ENCODE measurements at regions not wholly inside any gene's neighbourhood (a gene's known extent, or its start where the extent isn't known, plus 50 kb on each side); places are given as distances from the start of the nearest gene placed in this dataset.

GRCh38 chr3:151935446-151935845 is 62.0 kb downstream of the SUCNR1 start:
- DNase-seq (ENCODE audit: low read depth in 1 of 2, low spot score in 1 of 2) = no peak
- in situ Hi-C loops (cut with HindIII; ENCODE audit: low pct_unique_long_range_greater_than_20kb, low sequenced_read_pairs) = no loop called here

GRCh38 chr3:151940481-151940880 is 67.0 kb downstream of the SUCNR1 start:
- no peak for DNase-seq (ENCODE audit: low read depth in 1 of 2, low spot score in 1 of 2)
- TF ChIP-seq JUND (IDR thresholded peaks at IDR 0.05; ENCODE audit: low read depth) = no peak
- in situ Hi-C loops (cut with HindIII; ENCODE audit: low pct_unique_long_range_greater_than_20kb, low sequenced_read_pairs) = no loop called here

More at GRCh38 chr3:151935446-151935845, 62.0 kb downstream of the SUCNR1 start:
- TF ChIP-seq JUND (IDR thresholded peaks at IDR 0.05; ENCODE audit: low read depth) = no peak

- in situ Hi-C loops (cut with HindIII; ENCODE audit: low pct_unique_long_range_greater_than_20kb, low sequenced_read_pairs) = no loop called here
- TF ChIP-seq JUND (IDR thresholded peaks at IDR 0.05; ENCODE audit: low read depth) = no peak
- peak in 1 of 2 experiments; percentile 25 for DNase-seq (ENCODE audit: low read depth in 1 of 2, low spot score in 1 of 2)
Observed at GRCh38 chr3:151943539-151943938, 70.1 kb downstream of the SUCNR1 start.

- no peak for TF ChIP-seq JUND (IDR thresholded peaks at IDR 0.05; ENCODE audit: low read depth)
- in situ Hi-C loops (cut with HindIII; ENCODE audit: low pct_unique_long_range_greater_than_20kb, low sequenced_read_pairs) = no loop called here
- no peak for DNase-seq (ENCODE audit: low read depth in 1 of 2, low spot score in 1 of 2)
Observed at GRCh38 chr3:151944356-151944755, 70.9 kb downstream of the SUCNR1 start.

- TF ChIP-seq JUND (IDR thresholded peaks at IDR 0.05; ENCODE audit: low read depth) = no peak
- in situ Hi-C loops (cut with HindIII; ENCODE audit: low pct_unique_long_range_greater_than_20kb, low sequenced_read_pairs) = no loop called here
- DNase-seq (ENCODE audit: low read depth in 1 of 2, low spot score in 1 of 2) = no peak
Observed at GRCh38 chr3:151946606-151947005, 73.2 kb downstream of the SUCNR1 start.

GRCh38 chr3:151949706-151950105 is 76.3 kb downstream of the SUCNR1 start:
- TF ChIP-seq JUND (IDR thresholded peaks at IDR 0.05; ENCODE audit: low read depth) = no peak
- in situ Hi-C loops (cut with HindIII; ENCODE audit: low pct_unique_long_range_greater_than_20kb, low sequenced_read_pairs) = no loop called here
- DNase-seq (ENCODE audit: low read depth in 1 of 2, low spot score in 1 of 2) = no peak

- no peak for DNase-seq (ENCODE audit: low read depth in 1 of 2, low spot score in 1 of 2)
- TF ChIP-seq JUND (IDR thresholded peaks at IDR 0.05; ENCODE audit: low read depth) = no peak
- in situ Hi-C loops (cut with HindIII; ENCODE audit: low pct_unique_long_range_greater_than_20kb, low sequenced_read_pairs) = no loop called here
Observed at GRCh38 chr3:151955356-151955755, 81.9 kb downstream of the SUCNR1 start.

- in situ Hi-C loops (cut with HindIII; ENCODE audit: low pct_unique_long_range_greater_than_20kb, low sequenced_read_pairs) = no loop called here
- TF ChIP-seq JUND (IDR thresholded peaks at IDR 0.05; ENCODE audit: low read depth) = no peak
- no peak for DNase-seq (ENCODE audit: low read depth in 1 of 2, low spot score in 1 of 2)
Observed at GRCh38 chr3:151960961-151961580, 87.6 kb downstream of the SUCNR1 start.

GRCh38 chr3:151962352-151962751 is 88.9 kb downstream of the SUCNR1 start:
- no peak for TF ChIP-seq JUND (IDR thresholded peaks at IDR 0.05; ENCODE audit: low read depth)
- DNase-seq (ENCODE audit: low read depth in 1 of 2, low spot score in 1 of 2) = no peak

GRCh38 chr3:151962912-151963311 is 89.5 kb downstream of the SUCNR1 start:
- no peak for DNase-seq (ENCODE audit: low read depth in 1 of 2, low spot score in 1 of 2)
- in situ Hi-C loops (cut with HindIII; ENCODE audit: low pct_unique_long_range_greater_than_20kb, low sequenced_read_pairs) = no loop called here
- no peak for TF ChIP-seq JUND (IDR thresholded peaks at IDR 0.05; ENCODE audit: low read depth)

More at GRCh38 chr3:151962352-151962751, 88.9 kb downstream of the SUCNR1 start:
- in situ Hi-C loops (cut with HindIII; ENCODE audit: low pct_unique_long_range_greater_than_20kb, low sequenced_read_pairs) = no loop called here

- in situ Hi-C loops (cut with HindIII; ENCODE audit: low pct_unique_long_range_greater_than_20kb, low sequenced_read_pairs) = no loop called here
- no peak for TF ChIP-seq JUND (IDR thresholded peaks at IDR 0.05; ENCODE audit: low read depth)
- no peak for DNase-seq (ENCODE audit: low read depth in 1 of 2, low spot score in 1 of 2)
Observed at GRCh38 chr3:151964743-151965142, 91.3 kb downstream of the SUCNR1 start.

GRCh38 chr3:151969026-151969642 is 95.7 kb downstream of the SUCNR1 start:
- no peak for DNase-seq (ENCODE audit: low read depth in 1 of 2, low spot score in 1 of 2)
- in situ Hi-C loops (cut with HindIII; ENCODE audit: low pct_unique_long_range_greater_than_20kb, low sequenced_read_pairs) = no loop called here
- TF ChIP-seq JUND (IDR thresholded peaks at IDR 0.05; ENCODE audit: low read depth) = no peak

- no peak for TF ChIP-seq JUND (IDR thresholded peaks at IDR 0.05; ENCODE audit: low read depth)
- DNase-seq (ENCODE audit: low read depth in 1 of 2, low spot score in 1 of 2) = peak in 1 of 2 experiments; percentile 9
- in situ Hi-C loops (cut with HindIII; ENCODE audit: low pct_unique_long_range_greater_than_20kb, low sequenced_read_pairs) = no loop called here
Observed at GRCh38 chr3:151971814-151972579, 98.6 kb downstream of the SUCNR1 start.
